NOMO-1 treated with DMSO at 0.1 percent for 48 hours (cell line): ENCODE measurements at regions not wholly inside any gene's neighbourhood (a gene's known extent, or its start where the extent isn't known, plus 50 kb on each side); places are given as distances from the start of the nearest gene placed in this dataset.
A peak's percentile ranks its signal among the peaks of the same experiment; 100 is the strongest.
"Not testable (repeated sequence)": the region's sequence is repeated elsewhere in the genome, so short reads cannot be mapped to it uniquely, and the experiment has no call there.

Source experiments
- DNase-seq: peaks from one replicate; lab custom pipeline; 2025; ENCODE audit not compliant: unreplicated experiment; lab: John Stamatoyannopoulos, UW

GRCh38 chr3:107222907-107223306 is 154.3 kb upstream of the CCDC54 start:
- no peak for DNase-seq

GRCh38 chr3:107224026-107224596 is 153.1 kb upstream of the CCDC54 start:
- no peak for DNase-seq

GRCh38 chr3:107227091-107227490 is 150.1 kb upstream of the CCDC54 start:
- DNase-seq: no peak

GRCh38 chr3:107233877-107234276 is 143.4 kb upstream of the CCDC54 start:
- DNase-seq: not testable (repeated sequence)

- no peak for DNase-seq
Measured at GRCh38 chr3:107235193-107235927, 141.9 kb upstream of the CCDC54 start.

- peak; percentile 76 for DNase-seq
Measured at GRCh38 chr3:107235928-107236315, 141.3 kb upstream of the CCDC54 start.

- no peak for DNase-seq
Measured at GRCh38 chr3:107236655-107237337, 140.4 kb upstream of the CCDC54 start.

- no peak for DNase-seq
Measured at GRCh38 chr3:107238787-107239186, 138.5 kb upstream of the CCDC54 start.

GRCh38 chr3:107239703-107240102 is 137.5 kb upstream of the CCDC54 start:
- no peak for DNase-seq

GRCh38 chr3:107240183-107241091 is 136.8 kb upstream of the CCDC54 start:
- peak; percentile 61 for DNase-seq

- DNase-seq: peak; percentile 51
Measured at GRCh38 chr3:107241217-107241616, 136.0 kb upstream of the CCDC54 start.

GRCh38 chr3:107242579-107242978 is 134.7 kb upstream of the CCDC54 start:
- DNase-seq: no peak

- no peak for DNase-seq
Measured at GRCh38 chr3:107247116-107247515, 130.1 kb upstream of the CCDC54 start.

- no peak for DNase-seq
Measured at GRCh38 chr3:107249132-107249531, 128.1 kb upstream of the CCDC54 start.

- no peak for DNase-seq
Measured at GRCh38 chr3:107250221-107250620, 127.0 kb upstream of the CCDC54 start.

- no peak for DNase-seq
Measured at GRCh38 chr3:107251819-107252218, 125.4 kb upstream of the CCDC54 start.

- DNase-seq: no peak
Measured at GRCh38 chr3:107256963-107257362, 120.3 kb upstream of the CCDC54 start.

- DNase-seq: no peak
Measured at GRCh38 chr3:107258300-107258699, 118.9 kb upstream of the CCDC54 start.

GRCh38 chr3:107260207-107260606 is 117.0 kb upstream of the CCDC54 start:
- no peak for DNase-seq

- DNase-seq: no peak
Measured at GRCh38 chr3:107263269-107264021, 113.8 kb upstream of the CCDC54 start.

GRCh38 chr3:107264888-107265287 is 112.4 kb upstream of the CCDC54 start:
- no peak for DNase-seq
